TTC549 (cell line): ENCODE measurements at regions not wholly inside any gene's neighbourhood (a gene's known extent, or its start where the extent isn't known, plus 50 kb on each side); places are given as distances from the start of the nearest gene placed in this dataset.

ENCODE experiments used
- FAIRE-seq: peaks from 2 replicates; lab custom pipeline; 2012; peaks lifted over from hg19 to GRCh38; lab: Jason Lieb, UNC

DNA sequence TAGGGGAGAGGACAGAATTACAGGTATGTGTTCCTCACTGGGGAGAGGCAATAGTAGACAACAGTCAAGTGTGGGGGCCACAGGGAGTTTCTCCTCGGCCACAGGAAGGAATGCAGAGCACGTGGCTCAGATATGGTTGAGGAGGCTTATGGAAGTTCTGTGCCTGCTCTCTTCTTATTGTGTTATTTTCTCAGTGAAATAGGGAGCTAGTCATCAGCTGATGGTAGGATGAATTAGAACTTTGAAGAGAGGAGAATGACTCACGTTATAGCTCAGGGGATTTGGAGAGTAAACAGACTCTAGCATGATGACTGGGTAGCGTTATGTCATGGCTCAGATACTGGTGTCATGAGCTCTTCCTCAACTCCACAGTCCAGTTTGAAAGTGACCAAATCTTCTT, 308.3 kb upstream of the IGFBP3 start:
- FAIRE-seq, result no peak

- FAIRE-seq, result no peak
These were observed 305.8 kb upstream of the IGFBP3 start for GRCh38 chr7:46226860-46227259.

GRCh38 chr7:46224363-46224762, 303.3 kb upstream of the IGFBP3 start:
- no peak for FAIRE-seq

- FAIRE-seq, result no peak
These were observed 299.1 kb upstream of the IGFBP3 start for GRCh38 chr7:46220066-46220630.

- no peak for FAIRE-seq
These were observed 297.6 kb upstream of the IGFBP3 start for GRCh38 chr7:46218461-46219200.

- no peak for FAIRE-seq
These were observed 295.0 kb upstream of the IGFBP3 start for GRCh38 chr7:46215987-46216567.

GRCh38 chr7:46214526-46214925, 293.5 kb upstream of the IGFBP3 start:
- FAIRE-seq, result no peak

GRCh38 chr7:46213154-46213537, 292.1 kb upstream of the IGFBP3 start:
- no peak for FAIRE-seq

DNA sequence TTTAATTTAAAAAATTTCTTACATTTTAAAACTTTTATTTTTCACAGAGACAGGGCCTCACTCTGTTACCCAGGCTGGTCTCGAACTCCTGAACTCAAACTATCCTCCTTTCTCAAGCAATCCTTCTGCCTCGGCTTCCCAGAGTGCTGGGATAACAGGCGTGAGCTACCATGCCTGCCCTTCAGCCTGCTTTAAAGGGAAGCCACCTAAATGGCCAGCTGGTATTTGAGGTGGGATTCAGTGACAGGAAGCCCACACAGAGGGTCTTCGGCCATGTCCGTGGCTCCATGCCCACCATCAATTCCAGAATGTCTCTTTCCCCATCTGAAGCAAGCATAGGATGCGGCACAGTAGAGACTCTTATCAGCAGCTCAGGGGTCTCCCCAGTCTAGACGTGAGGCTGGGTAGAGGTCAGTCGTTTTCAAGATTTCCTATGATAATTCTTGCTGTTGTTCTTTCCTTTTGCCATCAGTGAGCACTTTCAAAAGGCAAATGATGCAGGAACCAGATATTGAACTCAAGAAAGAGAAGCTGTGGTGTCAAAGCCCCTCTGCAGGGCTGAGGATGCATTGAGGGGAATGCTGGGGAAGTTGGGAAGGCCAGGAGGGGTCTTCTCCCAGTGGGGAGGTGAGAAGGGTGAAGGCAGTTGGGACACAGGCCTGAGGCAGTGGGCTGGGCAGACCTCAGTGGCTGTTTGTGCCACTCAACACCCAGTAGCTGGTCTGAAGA, 291.5 kb upstream of the IGFBP3 start:
- FAIRE-seq, result no peak

DNA sequence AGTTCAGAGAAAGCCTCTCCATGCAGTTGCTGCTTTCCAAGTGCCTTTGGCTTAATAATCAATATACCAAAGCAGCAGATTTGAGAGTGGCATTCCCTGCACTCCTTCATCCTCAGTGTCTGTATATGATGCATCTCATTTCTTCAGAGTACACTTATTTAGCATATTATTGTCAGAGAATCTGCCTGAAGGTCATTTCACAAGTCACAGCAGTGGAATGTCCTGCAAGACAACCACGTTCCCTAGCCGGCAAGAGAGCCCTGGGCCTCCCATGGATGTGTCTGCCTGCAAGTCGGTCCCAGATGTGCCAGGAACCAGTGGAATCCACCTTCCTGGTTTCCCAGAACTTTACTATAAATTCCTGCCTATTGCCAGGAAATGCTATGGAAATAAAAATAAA, 289.4 kb upstream of the IGFBP3 start:
- FAIRE-seq, result no peak

DNA sequence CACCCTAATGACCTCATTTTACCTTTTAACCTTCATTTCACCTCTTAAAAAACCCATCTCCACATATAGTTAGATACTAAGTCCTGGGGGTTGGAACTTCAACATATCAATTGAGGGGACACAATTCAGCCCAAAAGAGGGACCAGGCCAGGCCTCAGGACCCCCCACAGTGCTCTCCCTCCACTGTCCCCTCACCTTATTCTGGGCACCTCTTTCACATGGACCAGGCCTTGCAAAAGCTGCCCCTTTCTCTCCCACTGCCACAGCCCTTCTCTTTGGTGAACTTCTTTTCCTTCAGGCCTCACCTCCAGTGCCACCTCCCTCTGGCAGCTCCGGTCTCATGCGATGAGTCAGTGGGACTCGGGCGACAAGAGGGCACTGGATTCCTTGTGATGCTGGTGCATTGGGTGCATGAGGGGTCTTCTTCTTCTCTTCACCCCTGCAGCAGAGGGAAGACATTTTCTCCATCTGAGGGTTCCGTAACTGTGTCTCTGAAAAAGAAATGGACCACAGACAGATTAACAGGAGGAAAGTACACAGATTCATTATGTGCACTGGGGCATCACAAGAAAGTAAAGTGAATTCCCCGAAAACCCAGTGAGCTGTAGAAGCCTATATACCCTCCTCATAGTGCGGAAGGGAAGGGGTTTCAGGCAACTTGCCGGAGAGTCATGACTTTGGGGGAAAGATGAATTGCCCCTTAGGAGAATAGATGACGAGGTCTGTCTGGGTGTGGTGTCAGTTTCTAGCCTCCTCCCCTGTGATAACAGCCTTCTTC, 288.7 kb upstream of the IGFBP3 start:
- FAIRE-seq, result no peak

DNA sequence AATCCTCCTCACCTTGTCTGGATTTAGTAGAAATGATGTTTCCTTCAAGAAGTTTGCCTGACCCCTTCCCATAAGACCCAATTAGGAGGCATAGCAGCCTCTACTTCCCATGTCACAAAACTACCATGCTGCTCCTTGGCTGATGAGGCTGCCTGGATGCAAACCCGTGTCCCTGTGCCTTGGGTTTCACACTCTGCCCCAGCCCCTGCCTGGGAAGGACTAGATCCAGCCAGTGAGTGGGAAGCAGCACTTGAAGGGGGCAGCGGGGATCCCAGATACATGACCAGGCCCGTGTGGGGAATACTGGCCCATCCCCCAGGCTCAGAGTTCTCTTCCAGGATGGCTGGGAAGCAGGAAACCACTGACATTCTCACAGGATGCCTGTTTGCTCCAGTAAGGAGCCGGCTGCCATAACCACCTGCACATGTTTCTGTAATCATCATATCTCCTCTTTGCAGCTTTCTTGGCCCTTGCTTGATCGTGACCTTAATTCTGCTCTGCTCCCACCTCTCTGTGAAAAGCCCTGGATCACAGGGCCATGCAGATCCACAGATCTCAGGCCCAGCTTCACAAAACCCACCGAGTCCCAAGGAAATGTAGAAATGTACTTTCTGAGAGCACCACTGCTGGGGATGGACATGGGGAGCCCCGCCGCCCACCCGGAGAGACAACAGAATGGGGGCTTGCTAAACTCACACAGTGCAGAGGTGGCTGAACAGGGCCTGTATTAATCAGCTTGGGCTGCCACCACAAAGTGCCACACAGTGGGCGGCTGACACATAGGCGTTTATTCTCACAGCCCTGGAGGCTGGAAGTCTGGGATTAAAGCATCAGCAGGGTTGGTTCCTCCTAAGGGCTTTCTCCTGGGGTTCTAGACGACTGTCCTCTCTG, 287.8 kb upstream of the IGFBP3 start:
- no peak for FAIRE-seq

GRCh38 chr7:46207931-46208634, 287.0 kb upstream of the IGFBP3 start:
- no peak for FAIRE-seq

- FAIRE-seq, result no peak
These were observed 285.5 kb upstream of the IGFBP3 start for GRCh38 chr7:46206476-46207060.

GRCh38 chr7:46205478-46205877, 284.4 kb upstream of the IGFBP3 start:
- FAIRE-seq, result no peak

- no peak for FAIRE-seq
These were observed 282.9 kb upstream of the IGFBP3 start for GRCh38 chr7:46203926-46204325.

GRCh38 chr7:46202379-46202778, 281.3 kb upstream of the IGFBP3 start:
- no peak for FAIRE-seq

- no peak for FAIRE-seq
These were observed 280.9 kb upstream of the IGFBP3 start for GRCh38 chr7:46201961-46202360.

GRCh38 chr7:46198701-46199100, 277.6 kb upstream of the IGFBP3 start:
- no peak for FAIRE-seq

DNA sequence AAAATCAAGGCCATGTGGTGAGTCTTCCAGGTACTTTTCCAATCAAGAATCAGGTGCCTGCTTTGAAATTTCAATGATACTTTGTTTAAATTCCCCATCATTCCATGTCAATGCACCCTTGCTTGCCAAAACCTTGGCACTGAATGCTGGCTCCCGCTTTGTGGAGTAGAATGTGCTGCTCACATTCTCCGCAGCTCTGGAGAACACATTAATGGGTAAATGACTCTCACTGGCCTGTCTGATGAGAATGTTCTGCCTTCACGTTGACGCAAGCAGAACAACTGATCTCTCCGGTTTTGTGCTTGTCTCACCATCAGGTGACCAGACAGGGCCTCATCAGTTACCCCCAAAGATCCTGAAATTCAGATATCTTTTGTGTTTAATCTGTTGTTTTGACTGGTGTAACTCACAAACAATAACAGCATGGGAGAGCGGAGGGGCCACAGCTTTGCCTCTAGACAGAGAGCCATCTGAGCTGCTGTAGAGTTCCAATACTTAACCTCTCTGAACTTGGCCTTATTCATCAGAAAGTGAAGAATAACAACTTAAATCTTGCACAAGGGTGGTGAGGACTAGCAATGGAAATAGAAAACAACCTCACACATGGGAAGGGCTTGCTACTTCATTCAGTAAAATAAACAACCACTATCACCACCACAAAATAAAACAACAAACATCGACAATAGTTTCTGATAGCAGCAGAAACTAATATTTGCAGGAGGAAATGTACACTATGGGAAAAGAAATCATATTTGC, 276.9 kb upstream of the IGFBP3 start:
- no peak for FAIRE-seq
